A673 (cell line): ENCODE measurements at regions not wholly inside any gene's neighbourhood (a gene's known extent, or its start where the extent isn't known, plus 50 kb on each side); places are given as distances from the start of the nearest gene placed in this dataset.

ENCODE experiments used
- EZH2 ChIP-seq: fragments of 200-600 bp; sonication (generic); IDR thresholded peaks from 2 replicates; pipeline ENCODE4 v1.6.1; 2017; ENCODE audit warnings: borderline replicate concordance, low read depth, mild to moderate bottlenecking, mixed read lengths, antibody characterized with exemption, low read length; ENCODE audit not compliant: poor library complexity, severe bottlenecking
- TF ChIP-seq, protein P1 (sequence below): fragments of 300-800, 200-600 bp; sonication (generic); conservative IDR thresholded peaks from 2 replicates; pipeline ENCODE4 v1.5.1; 2017; ENCODE audit warnings: low read depth, mild to moderate bottlenecking, antibody characterized with exemption, low read length, moderate library complexity, mixed read lengths

DNA sequence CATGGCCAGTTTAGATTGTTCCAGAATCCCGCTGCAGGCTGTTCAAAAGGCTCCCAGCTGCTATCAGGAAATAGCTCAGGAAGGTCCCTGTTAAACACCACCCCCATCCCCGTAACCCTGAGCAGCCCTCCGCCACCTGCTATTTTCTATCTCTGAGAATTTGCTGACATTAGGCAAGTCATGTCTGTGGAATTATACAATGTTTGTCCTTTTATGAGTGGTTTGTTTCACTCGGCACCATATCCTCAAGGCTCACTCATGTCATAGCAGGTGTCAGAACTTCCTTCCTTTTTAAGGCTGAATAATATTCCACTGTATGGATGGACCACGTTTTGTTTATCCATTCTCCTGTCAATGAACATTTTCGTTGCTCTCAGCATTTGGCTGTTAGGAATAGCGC, 164.3 kb upstream of the FOXF1 start:
- TF ChIP-seq, protein P1, sequence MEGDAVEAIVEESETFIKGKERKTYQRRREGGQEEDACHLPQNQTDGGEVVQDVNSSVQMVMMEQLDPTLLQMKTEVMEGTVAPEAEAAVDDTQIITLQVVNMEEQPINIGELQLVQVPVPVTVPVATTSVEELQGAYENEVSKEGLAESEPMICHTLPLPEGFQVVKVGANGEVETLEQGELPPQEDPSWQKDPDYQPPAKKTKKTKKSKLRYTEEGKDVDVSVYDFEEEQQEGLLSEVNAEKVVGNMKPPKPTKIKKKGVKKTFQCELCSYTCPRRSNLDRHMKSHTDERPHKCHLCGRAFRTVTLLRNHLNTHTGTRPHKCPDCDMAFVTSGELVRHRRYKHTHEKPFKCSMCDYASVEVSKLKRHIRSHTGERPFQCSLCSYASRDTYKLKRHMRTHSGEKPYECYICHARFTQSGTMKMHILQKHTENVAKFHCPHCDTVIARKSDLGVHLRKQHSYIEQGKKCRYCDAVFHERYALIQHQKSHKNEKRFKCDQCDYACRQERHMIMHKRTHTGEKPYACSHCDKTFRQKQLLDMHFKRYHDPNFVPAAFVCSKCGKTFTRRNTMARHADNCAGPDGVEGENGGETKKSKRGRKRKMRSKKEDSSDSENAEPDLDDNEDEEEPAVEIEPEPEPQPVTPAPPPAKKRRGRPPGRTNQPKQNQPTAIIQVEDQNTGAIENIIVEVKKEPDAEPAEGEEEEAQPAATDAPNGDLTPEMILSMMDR = no peak
- no peak for TF ChIP-seq EZH2
